ENCODE measurements at regions not wholly inside any gene's neighbourhood (a gene's known extent, or its start where the extent isn't known, plus 50 kb on each side); places are given as distances from the start of the nearest gene placed in this dataset.

DNA sequence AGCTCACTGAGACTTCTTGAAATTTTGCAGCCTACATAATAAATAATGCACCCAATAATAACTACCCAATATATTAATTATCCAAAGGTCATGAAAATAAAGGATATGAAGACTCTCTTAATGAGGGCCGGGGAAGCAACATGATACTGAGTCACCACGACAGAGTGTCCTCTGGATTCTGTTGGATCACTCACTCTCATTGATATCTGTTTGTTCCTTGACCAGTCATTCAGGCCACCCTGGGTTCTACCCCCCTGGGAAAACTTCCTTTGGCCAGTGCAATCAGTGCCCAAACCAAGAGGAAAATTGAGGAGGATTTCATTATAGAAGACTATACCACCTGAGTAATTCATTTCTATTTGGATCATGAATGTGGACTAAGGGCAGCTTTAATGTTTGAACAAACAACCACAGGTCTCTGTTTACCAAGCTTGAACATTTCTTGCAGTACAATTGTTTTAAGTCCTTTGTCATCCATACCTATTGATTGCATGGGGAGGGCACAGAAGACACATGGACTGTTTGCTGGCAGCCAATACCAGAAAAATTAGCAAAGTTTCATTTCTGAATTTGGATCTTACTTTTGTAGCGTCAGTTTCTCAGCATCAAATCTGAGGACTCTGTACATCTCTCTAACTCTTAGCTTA is 137.2 kb upstream of the FGGY start:
- H3K27me3 Mint-ChIP-seq (ENCODE audit: insufficient read depth), result no peaks in the 10 kb centered on the region
- 51 to 53% methylated on average over 3 of the region's 3 CpGs for WGBS, 2 experiments (ENCODE audit: insufficient coverage in 1 of 2, insufficient read length in 1 of 2)
- H3K4me1 Mint-ChIP-seq, result peaks cover 8% of the 10 kb centered on the region

DNA sequence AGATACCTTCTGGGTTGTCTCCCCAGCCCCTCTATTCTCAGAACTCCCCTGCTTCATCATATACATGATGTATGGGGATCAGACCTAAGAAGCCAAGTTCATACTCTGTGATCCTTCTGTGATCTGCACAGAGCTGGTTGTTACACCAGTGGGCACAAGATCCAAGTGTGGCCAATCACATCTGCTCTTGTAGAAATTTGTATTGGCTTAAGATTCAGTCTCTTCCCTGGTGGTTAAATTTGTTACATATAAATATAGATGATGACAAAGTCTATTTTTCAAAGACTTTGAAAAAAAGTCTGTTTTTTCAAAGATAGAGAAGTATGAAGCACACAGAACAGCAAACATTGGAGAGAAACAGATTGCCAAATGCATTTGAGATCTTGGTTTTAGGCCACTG is 135.8 kb upstream of the FGGY start:
- H3K27ac Mint-ChIP-seq, result no peak overlapping the region
- H3K36me3 Mint-ChIP-seq (ENCODE audit: low read depth), result peaks cover 2% of the 10 kb centered on the region
- no peak overlapping the region for H3K9ac ChIP-seq (ENCODE audit: extremely low read depth, low read length, poor library complexity, severe bottlenecking)
- peaks cover 8% of the 10 kb centered on the region for H3K4me1 Mint-ChIP-seq
- H3K4me1 ChIP-seq (ENCODE audit: control insufficient read depth, insufficient read depth, low read length), result peaks cover 3% of the 10 kb centered on the region
- H3K4me3 ChIP-seq (ENCODE audit: low read length), result no peak overlapping the region
- peaks cover 14% of the 10 kb centered on the region for H3K9me3 ChIP-seq (ENCODE audit: control insufficient read depth, low read length)
- H3K27me3 Mint-ChIP-seq (ENCODE audit: insufficient read depth), result peaks cover 2% of the 10 kb centered on the region
- no peak for DNase-seq
- H3K27ac ChIP-seq (ENCODE audit: low read depth, low read length), result no peak overlapping the region
- no peaks in the 10 kb centered on the region for H3K27me3 ChIP-seq (ENCODE audit: control insufficient read depth, insufficient read depth, low read length, poor library complexity, severe bottlenecking)
- H3K36me3 ChIP-seq (ENCODE audit: control insufficient read depth, insufficient read depth, low read length), result no peaks in the 10 kb centered on the region
- TF ChIP-seq, protein P1, sequence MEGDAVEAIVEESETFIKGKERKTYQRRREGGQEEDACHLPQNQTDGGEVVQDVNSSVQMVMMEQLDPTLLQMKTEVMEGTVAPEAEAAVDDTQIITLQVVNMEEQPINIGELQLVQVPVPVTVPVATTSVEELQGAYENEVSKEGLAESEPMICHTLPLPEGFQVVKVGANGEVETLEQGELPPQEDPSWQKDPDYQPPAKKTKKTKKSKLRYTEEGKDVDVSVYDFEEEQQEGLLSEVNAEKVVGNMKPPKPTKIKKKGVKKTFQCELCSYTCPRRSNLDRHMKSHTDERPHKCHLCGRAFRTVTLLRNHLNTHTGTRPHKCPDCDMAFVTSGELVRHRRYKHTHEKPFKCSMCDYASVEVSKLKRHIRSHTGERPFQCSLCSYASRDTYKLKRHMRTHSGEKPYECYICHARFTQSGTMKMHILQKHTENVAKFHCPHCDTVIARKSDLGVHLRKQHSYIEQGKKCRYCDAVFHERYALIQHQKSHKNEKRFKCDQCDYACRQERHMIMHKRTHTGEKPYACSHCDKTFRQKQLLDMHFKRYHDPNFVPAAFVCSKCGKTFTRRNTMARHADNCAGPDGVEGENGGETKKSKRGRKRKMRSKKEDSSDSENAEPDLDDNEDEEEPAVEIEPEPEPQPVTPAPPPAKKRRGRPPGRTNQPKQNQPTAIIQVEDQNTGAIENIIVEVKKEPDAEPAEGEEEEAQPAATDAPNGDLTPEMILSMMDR (conservative IDR thresholded peaks at IDR 0.05), result no peak
- H3K4me3 Mint-ChIP-seq, result no peak overlapping the region
- peaks cover 23% of the 10 kb centered on the region for H3K9me3 Mint-ChIP-seq

More for the DNA sequence above, 137.2 kb upstream of the FGGY start:
- H3K4me3 ChIP-seq (ENCODE audit: low read length), result no peak overlapping the region
- Mint-ChIP-seq H3K9me3 (peaks cover 18% of the 10 kb centered on the region), H3K4me3 (no peak overlapping the region), H3K27ac (no peak overlapping the region), H3K36me3 (ENCODE audit: low read depth) (peaks cover 2% of the 10 kb centered on the region)
- H3K27ac ChIP-seq (ENCODE audit: low read depth, low read length), result no peak overlapping the region
- DNase-seq, result no peak
- TF ChIP-seq, protein P1 (conservative IDR thresholded peaks at IDR 0.05), result no peak
- H3K36me3 ChIP-seq (ENCODE audit: control insufficient read depth, insufficient read depth, low read length), result no peaks in the 10 kb centered on the region
- H3K4me1 ChIP-seq (ENCODE audit: control insufficient read depth, insufficient read depth, low read length), result peaks cover 3% of the 10 kb centered on the region
- H3K9me3 ChIP-seq (ENCODE audit: control insufficient read depth, low read length), result peaks cover 14% of the 10 kb centered on the region
- no peak overlapping the region for H3K9ac ChIP-seq (ENCODE audit: extremely low read depth, low read length, poor library complexity, severe bottlenecking)
- H3K27me3 ChIP-seq (ENCODE audit: control insufficient read depth, insufficient read depth, low read length, poor library complexity, severe bottlenecking), result no peaks in the 10 kb centered on the region

DNA sequence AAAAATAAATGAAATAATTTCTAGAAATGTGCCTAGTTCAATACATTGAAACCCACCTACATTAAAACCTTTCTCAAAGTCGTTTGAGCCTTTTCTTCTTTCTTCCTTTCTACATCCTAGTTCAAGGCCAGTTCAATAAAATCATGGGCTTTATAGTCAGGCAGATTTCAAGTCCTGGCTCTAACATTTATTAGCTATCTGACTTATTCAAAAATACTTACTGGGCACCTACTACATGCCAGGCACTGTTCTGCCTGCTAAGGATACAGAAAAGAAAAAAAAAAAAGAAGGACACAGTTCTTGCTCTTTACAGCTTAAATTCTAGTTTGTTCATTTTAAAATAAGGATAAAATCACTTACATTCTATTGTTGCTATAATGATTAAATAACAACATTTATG is 134.2 kb upstream of the FGGY start:
- Mint-ChIP-seq H3K4me1 (no peaks in the 10 kb centered on the region), H3K27me3 (ENCODE audit: insufficient read depth) (peaks cover 2% of the 10 kb centered on the region), H3K4me3 (no peak overlapping the region), H3K36me3 (ENCODE audit: low read depth) (no peaks in the 10 kb centered on the region), H3K9me3 (peaks cover 18% of the 10 kb centered on the region), H3K27ac (no peak overlapping the region)
- Histone ChIP-seq H3K9me3 (ENCODE audit: control insufficient read depth, low read length) (peaks cover 14% of the 10 kb centered on the region), H3K36me3 (ENCODE audit: control insufficient read depth, insufficient read depth, low read length) (no peaks in the 10 kb centered on the region), H3K4me3 (ENCODE audit: low read length) (no peak overlapping the region), H3K4me1 (ENCODE audit: control insufficient read depth, insufficient read depth, low read length) (no peaks in the 10 kb centered on the region), H3K27me3 (ENCODE audit: control insufficient read depth, insufficient read depth, low read length, poor library complexity, severe bottlenecking) (no peaks in the 10 kb centered on the region), H3K27ac (ENCODE audit: low read depth, low read length) (no peak overlapping the region), H3K9ac (ENCODE audit: extremely low read depth, low read length, poor library complexity, severe bottlenecking) (no peak overlapping the region)
- WGBS, 2 experiments (ENCODE audit: insufficient coverage in 1 of 2, insufficient read length in 1 of 2), result 13 to 41% methylated on average over 1 of the region's 1 CpG
- TF ChIP-seq, protein P1 (conservative IDR thresholded peaks at IDR 0.05), result no peak
- DNase-seq, result no peak

All from endodermal cell (in vitro differentiated cells).